ENCODE measurements at regions not wholly inside any gene's neighbourhood (a gene's known extent, or its start where the extent isn't known, plus 50 kb on each side); places are given as distances from the start of the nearest gene placed in this dataset.

DNA sequence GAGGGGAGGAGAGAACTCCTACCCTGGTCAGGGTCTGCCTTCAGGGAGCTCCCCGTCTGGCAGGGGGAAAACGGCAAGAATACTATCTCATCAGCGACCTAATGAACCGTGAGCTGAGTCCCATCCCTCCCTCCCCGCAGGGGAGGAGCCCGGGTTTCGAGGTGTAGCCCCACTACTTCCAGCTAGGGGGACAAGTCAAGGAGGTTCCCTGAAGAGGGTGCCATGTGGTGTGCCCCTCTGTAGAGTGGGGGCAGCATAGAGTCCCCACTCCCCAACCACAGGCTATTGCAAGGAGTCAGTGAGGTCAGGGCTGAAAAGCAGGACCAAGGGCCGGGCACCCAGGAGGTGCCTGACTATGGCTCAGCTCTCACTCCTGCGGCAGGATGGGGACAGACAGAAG is 50.9 kb upstream of the RXRA start:
- DNase-seq (ENCODE audit: low read depth) = no peak

GRCh38 chr9:134276453-134277245 is 49.6 kb upstream of the RXRA start:
- DNase-seq (ENCODE audit: low read depth) = no peak
